HepG2 (cell line): ENCODE measurements at regions not wholly inside any gene's neighbourhood (a gene's known extent, or its start where the extent isn't known, plus 50 kb on each side); places are given as distances from the start of the nearest gene placed in this dataset.

Source experiments
- ATAC-seq: fragments of 200-7000 bp; cut with Tn5 transposase; 3 replicates; pipeline ENCODE4 v1.9.1; 2020; ENCODE audit warnings: mild to moderate bottlenecking, moderate library complexity
- BruUV-seq: library from RNA; stranded (reverse); fragments of 400-500 nt; replicated peaks from 2 replicates; lab custom pipeline; 2021; lab: Mats Ljungman, UMichigan
- CTCF ChIA-PET: fragments of 300-600 bp; formaldehyde crosslinking; extraction: SDS; loops from one replicate; lab custom pipeline; 2021; ENCODE audit warnings: low total read pairs, inconsistent platforms, low intra/inter-chr PET ratio; lab: Yijun Ruan, JAX
- POLR2A ChIA-PET: fragments of 350-600 bp; sonication (Branson Sonifier 250); formaldehyde crosslinking; loops from one replicate; lab custom pipeline; 2020; ENCODE audit warnings: antibody characterized with exemption, inconsistent platforms; lab: Yijun Ruan, JAX
- DNase-seq: peaks from one replicate; pipeline ENCODE4 v3.0.0-alpha.2; 2015; ENCODE audit warnings: low spot score
- FAIRE-seq: peaks from 3 replicates; lab custom pipeline; 2011; peaks lifted over from hg19 to GRCh38; lab: Jason Lieb, UNC
- H2AFZ ChIP-seq: one replicate; pipeline ENCODE4 v1.6.1; 2011; ENCODE audit warnings: low read length, inconsistent platforms
- H3K27ac ChIP-seq: fragments of 300-600 bp; 3 replicates; pipeline ENCODE4 v1.8.0; 2011; ENCODE audit warnings: mixed run types, mild to moderate bottlenecking, mixed read lengths, low read length, inconsistent platforms; ENCODE audit not compliant: insufficient read depth; ENCODE audit errors: extremely low read length
- H3K27me3 ChIP-seq, 2 experiments: fragments of 200-600 bp in 1 of 2; 2 replicates in 1 of 2; 3 replicates in 1 of 2; pipeline versions ENCODE4 v1.6.0 to v1.8.0; 2011; ENCODE audit warnings: low read length in 2 of 2, mild to moderate bottlenecking in 2 of 2, moderate library complexity in 2 of 2, inconsistent platforms in 1 of 2; ENCODE audit not compliant: insufficient read depth in 2 of 2, control insufficient read depth in 1 of 2
- H3K36me3 ChIP-seq, 2 experiments: fragments of 200-600 bp in 1 of 2; replicated peaks in 1 of 2; 2 replicates in 1 of 2; 3 replicates in 1 of 2; pipeline versions ENCODE4 v1.5.1 to v1.8.0; 2011; ENCODE audit warnings: low read length in 2 of 2, inconsistent platforms in 1 of 2; ENCODE audit not compliant: insufficient read depth in 2 of 2, control insufficient read depth in 1 of 2
- H3K4me1 ChIP-seq: 2 replicates; pipeline ENCODE4 v1.5.1; 2012; ENCODE audit warnings: low read length, inconsistent platforms; ENCODE audit not compliant: insufficient read depth
- H3K4me2 ChIP-seq: 2 replicates; pipeline ENCODE4 v1.6.0; 2011; ENCODE audit warnings: low read depth, low read length, inconsistent platforms
- H3K4me3 ChIP-seq, 3 experiments: fragments of 200-600 bp in 1 of 3; sonication (generic), shearing (Covaris generic) in 1 of 3; replicated peaks in 1 of 3; 2 replicates each; pipeline ENCODE4 v1.5.1; 2011 to 2016; ENCODE audit warnings: low read length in 3 of 3, inconsistent platforms in 2 of 3, low read depth in 2 of 3, mild to moderate bottlenecking in 2 of 3, control low read depth in 1 of 3, mixed read lengths in 1 of 3; ENCODE audit not compliant: insufficient read depth in 1 of 3
- H3K79me2 ChIP-seq: one replicate; pipeline ENCODE4 v1.6.1; 2011; ENCODE audit warnings: low read length, inconsistent platforms; ENCODE audit not compliant: insufficient read depth
- H3K9ac ChIP-seq: 2 replicates; pipeline ENCODE4 v1.6.0; 2011; ENCODE audit warnings: mild to moderate bottlenecking, low read depth, low read length, inconsistent platforms; ENCODE audit not compliant: insufficient read depth
- H3K9me3 ChIP-seq: 2 replicates; pipeline ENCODE4 v1.5.1; 2012; ENCODE audit warnings: mild to moderate bottlenecking, low read length
- H4K20me1 ChIP-seq: 2 replicates; pipeline ENCODE4 v1.6.0; 2011; ENCODE audit warnings: inconsistent platforms, mild to moderate bottlenecking, low read length, moderate library complexity; ENCODE audit not compliant: insufficient read depth
- GATAD1 ChIP-seq: IDR thresholded peaks from 2 replicates; pipeline ENCODE4 v1.6.1; 2016; ENCODE audit warnings: missing genetic modification reagents, missing compliant biosample characterization
- HBP1 ChIP-seq: IDR thresholded peaks from 2 replicates; pipeline ENCODE4 v1.6.1; 2016; ENCODE audit warnings: low read depth, control low read depth
- MTA1 ChIP-seq: sonication (generic); formaldehyde crosslinking; IDR thresholded peaks from 2 replicates; pipeline ENCODE4 v1.4.0; 2020; ENCODE audit warnings: missing genetic modification reagents, mild to moderate bottlenecking, borderline replicate concordance
- PHF5A ChIP-seq: IDR thresholded peaks from one replicate; pipeline ENCODE4 v1.6.1; 2018; ENCODE audit warnings: low read depth, missing genetic modification reagents; ENCODE audit not compliant: unreplicated experiment
- PITX1 ChIP-seq: sonication (generic); formaldehyde crosslinking; IDR thresholded peaks from 2 replicates; pipeline ENCODE4 v1.5.1; 2020; ENCODE audit warnings: mild to moderate bottlenecking, missing genetic modification reagents
- RARG ChIP-seq: sonication (generic); formaldehyde crosslinking; IDR thresholded peaks from 2 replicates; pipeline ENCODE4 v1.4.0; 2020; ENCODE audit warnings: low read depth, mild to moderate bottlenecking, missing genetic modification reagents
- SIN3A ChIP-seq: IDR thresholded peaks from 2 replicates; pipeline ENCODE4 v1.6.1; 2011; ENCODE audit warnings: low read depth, mild to moderate bottlenecking, control low read depth, low read length, borderline replicate concordance
- SMAD9 ChIP-seq: sonication (generic); formaldehyde crosslinking; IDR thresholded peaks from 2 replicates; pipeline ENCODE4 v1.5.1; 2020; ENCODE audit warnings: mild to moderate bottlenecking, missing genetic modification reagents
- SMC3 ChIP-seq: IDR thresholded peaks from 2 replicates; pipeline ENCODE4 v1.6.1; 2011; ENCODE audit warnings: low read length, improper control_type of control experiment
- SOX5 ChIP-seq: IDR thresholded peaks from 2 replicates; pipeline ENCODE4 v1.6.1; 2016; ENCODE audit warnings: borderline replicate concordance
- TAF1 ChIP-seq: sonication (generic); formaldehyde crosslinking; IDR thresholded peaks from 2 replicates; pipeline ENCODE4 v1.4.0; 2020; ENCODE audit warnings: missing genetic modification reagents
- ZBTB1 ChIP-seq: sonication (generic); formaldehyde crosslinking; IDR thresholded peaks from 2 replicates; pipeline ENCODE4 v1.4.0; 2020; ENCODE audit warnings: missing genetic modification reagents, borderline replicate concordance
- ZFP1 ChIP-seq: IDR thresholded peaks from 2 replicates; pipeline ENCODE4 v1.6.1; 2016
- ZFP41 ChIP-seq: sonication (generic); formaldehyde crosslinking; IDR thresholded peaks from 2 replicates; pipeline ENCODE4 v1.4.0; 2020; ENCODE audit warnings: mild to moderate bottlenecking, missing genetic modification reagents, borderline replicate concordance
- ZNF430 ChIP-seq: sonication (generic); formaldehyde crosslinking; IDR thresholded peaks from 2 replicates; pipeline ENCODE4 v1.9.0; 2021; ENCODE audit warnings: mild to moderate bottlenecking, missing genetic modification reagents
- ZNF615 ChIP-seq: sonication (generic); formaldehyde crosslinking; IDR thresholded peaks from 2 replicates; pipeline ENCODE4 v1.5.0; 2020; ENCODE audit warnings: mild to moderate bottlenecking, missing genetic modification reagents, borderline replicate concordance
- ZNF776 ChIP-seq: sonication (generic); formaldehyde crosslinking; IDR thresholded peaks from 2 replicates; pipeline ENCODE4 v1.4.0; 2020; ENCODE audit warnings: mild to moderate bottlenecking, missing genetic modification reagents
- WGBS: methylation state at CpG from one replicate; pipeline ENCODE4 v1.1.6; 2017; ENCODE audit warnings: low lambda C conversion rate; 5-methylcytosine and 5-hydroxymethylcytosine counted together
- in situ Hi-C: cut with HindIII; loops from 2 replicates; pipeline ENCODE4 v1.10.0; 2017; ENCODE audit warnings: low pct_unique_long_range_greater_than_20kb; ENCODE audit not compliant: extremely low pct_ligation_motif_present
- intact Hi-C: fragments of 100-400 bp; cut with micrococcal nuclease; formaldehyde crosslinking; loops from one replicate; pipeline ENCODE4 v1.10.0; 2022; ENCODE audit not compliant: unreplicated experiment

- Histone ChIP-seq H3K4me1 (no peaks in the 10 kb centered on the region), H3K9me3 (no peaks in the 10 kb centered on the region), H3K27me3 (no peaks in the 10 kb centered on the region; a peak in 1 of 5 replicates), H2AFZ (no peak overlapping the region), H3K36me3 (no peaks in the 10 kb centered on the region), H3K79me2 (no peaks in the 10 kb centered on the region), H3K4me2 (no peak overlapping the region), H4K20me1 (no peaks in the 10 kb centered on the region)
- POLR2A ChIA-PET, result no interaction called here
- ATAC-seq (no peak), DNase-seq (no peak), FAIRE-seq (no peak)
- 37% methylated on average over 4 of the region's 4 CpGs for WGBS
- in situ Hi-C loops, result no loop called here
- CTCF ChIA-PET, result no interaction called here
- intact Hi-C loops, result no loop called here
- no TSS peak for BruUV-seq
- TF ChIP-seq ZNF430 (CRISPR knock-in tag), result no peak
- TF ChIP-seq, all 625 proteins: peak for 0
- Histone ChIP-seq H3K4me3 (no peak overlapping the region), H3K27ac (no peak overlapping the region), H3K9ac (no peak overlapping the region)
These were observed 101.6 kb downstream of the ZIC4 start for GRCh38 chr3:147304756-147305155.

- H3K9me3 ChIP-seq, result no peaks in the 10 kb centered on the region
- WGBS, result 0% methylated on average over 1 of the region's 1 CpG
- no peak overlapping the region for H3K27ac ChIP-seq
- no peaks in the 10 kb centered on the region for H3K36me3 ChIP-seq
- no peak for ATAC-seq
- POLR2A ChIA-PET, result no interaction called here
- no peaks in the 10 kb centered on the region for H4K20me1 ChIP-seq
- in situ Hi-C loops (no loop called here), intact Hi-C loops (no loop called here)
- no peaks in the 10 kb centered on the region; a peak in 1 of 5 replicates for H3K27me3 ChIP-seq
- no peaks in the 10 kb centered on the region for H3K4me1 ChIP-seq
- no peak overlapping the region for H2AFZ ChIP-seq
- H3K9ac ChIP-seq, result no peak overlapping the region
- no TSS peak for BruUV-seq
- TF ChIP-seq RARG, result no peak
- no peak for TF ChIP-seq SIN3A
- TF ChIP-seq ZFP41, result no peak
- TF ChIP-seq SMC3, result no peak
- no peak for TF ChIP-seq SOX5 (CRISPR knock-in tag)
- TF ChIP-seq TAF1 (CRISPR knock-in tag), result no peak
- TF ChIP-seq ZNF615, result no peak
- no peak for TF ChIP-seq GATAD1 (CRISPR knock-in tag)
- TF ChIP-seq HBP1 (CRISPR knock-in tag), result no peak
- TF ChIP-seq PHF5A, result no peak
- TF ChIP-seq SMAD9 (CRISPR knock-in tag), result no peak
- TF ChIP-seq MTA1 (CRISPR knock-in tag), result no peak
- no peak for TF ChIP-seq ZNF776 (CRISPR knock-in tag)
- TF ChIP-seq ZBTB1 (CRISPR knock-in tag), result no peak
- TF ChIP-seq PITX1 (CRISPR knock-in tag), result no peak
- TF ChIP-seq ZFP1 (CRISPR knock-in tag), result no peak
- no peak overlapping the region for H3K4me2 ChIP-seq
- no peak overlapping the region for H3K4me3 ChIP-seq
- DNase-seq, result no peak
- no peaks in the 10 kb centered on the region for H3K79me2 ChIP-seq
- CTCF ChIA-PET, result no interaction called here
- no peak for FAIRE-seq
These were observed 104.6 kb downstream of the ZIC4 start for GRCh38 chr3:147301781-147302180.
